Activated CD4-positive, CD25-positive, alpha-beta regulatory T cell treated with anti-CD3 and anti-CD28 coated beads, Interleukin-2, amount 50 U/mL, for 24 hours (primary cell): ENCODE measurements at regions not wholly inside any gene's neighbourhood (a gene's known extent, or its start where the extent isn't known, plus 50 kb on each side); places are given as distances from the start of the nearest gene placed in this dataset.
A peak's percentile ranks its signal among the peaks of the same experiment; 100 is the strongest.

ENCODE experiments used
- ATAC-seq, 2 donors: fragments of 150-1000 bp; cut with Tn5 transposase; one replicate each; pipeline ENCODE4 v1.10.0; 2021; ENCODE audit warnings: mild to moderate bottlenecking in 1 of 2, moderate library complexity in 1 of 2

DNA sequence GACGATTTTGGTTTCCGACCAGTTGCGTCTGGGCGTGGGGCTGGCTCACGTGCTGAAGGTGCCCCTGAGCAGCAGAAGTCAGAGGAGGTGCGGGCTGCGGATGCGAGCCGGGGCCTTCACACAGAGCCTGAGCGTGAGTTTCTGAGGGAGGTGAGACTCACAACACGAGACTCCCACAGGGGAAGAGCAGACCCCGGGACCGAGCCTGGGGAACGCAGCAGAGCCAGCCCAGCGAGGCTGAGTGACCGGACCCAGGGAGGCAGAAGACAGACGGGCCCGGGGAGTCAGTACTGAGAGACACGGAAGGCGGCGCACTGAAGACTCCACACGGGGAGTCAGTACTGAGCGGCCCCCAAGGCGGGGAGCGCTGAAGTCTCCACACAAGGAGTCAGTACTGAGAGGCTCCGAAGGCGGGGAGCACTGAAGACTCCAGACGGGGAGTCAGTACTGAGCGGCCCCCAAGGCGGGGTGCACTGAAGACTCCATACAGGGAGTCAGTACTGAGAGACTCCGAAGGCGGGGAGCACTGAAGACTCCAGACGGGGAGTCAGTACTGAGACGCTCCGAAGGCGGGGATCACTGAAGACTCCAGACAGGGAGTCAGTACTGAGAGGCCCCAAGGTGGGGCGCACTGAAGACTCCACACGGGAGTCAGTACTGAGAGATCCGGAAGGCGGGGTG lies 77.8 kb downstream of the DLL1 start:
- no peak for ATAC-seq

DNA sequence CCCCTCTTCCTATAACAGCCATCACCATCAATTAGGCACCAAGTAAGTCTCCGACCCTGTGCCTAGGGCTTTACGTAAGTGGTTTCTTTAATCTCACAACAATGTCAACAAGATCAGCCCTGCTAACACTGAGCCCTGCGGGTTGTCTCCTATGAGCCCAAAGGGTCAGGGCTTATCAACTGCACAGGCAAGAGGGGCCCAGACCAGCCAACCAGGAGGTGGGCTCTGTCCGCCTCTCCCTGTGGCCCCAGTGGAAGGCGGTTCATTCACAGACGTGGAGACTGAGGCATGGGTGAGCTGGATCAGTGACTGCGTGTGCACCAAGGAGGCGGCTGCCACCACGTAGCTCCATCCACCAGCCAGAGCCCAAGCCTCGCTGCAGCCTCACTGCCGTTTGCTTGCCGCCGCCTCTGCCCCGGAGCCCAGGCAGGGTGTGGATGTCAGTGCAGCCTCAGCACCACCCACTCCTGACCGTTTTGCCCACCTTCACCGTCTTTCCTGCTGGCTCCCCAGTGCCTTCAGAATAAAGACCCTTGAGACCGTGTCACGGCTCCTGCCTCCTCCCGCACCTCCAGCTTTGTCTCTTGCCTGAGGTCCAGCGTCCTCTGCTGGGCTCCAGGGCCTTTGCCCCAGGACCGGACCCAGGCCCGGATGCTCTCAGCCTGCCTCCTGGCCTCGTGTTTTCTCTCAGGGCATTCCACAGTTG lies 78.7 kb downstream of the DLL1 start:
- no peak for ATAC-seq

GRCh38 chr6:170211404-170212025 lies 79.4 kb downstream of the DLL1 start:
- ATAC-seq = no peak

DNA sequence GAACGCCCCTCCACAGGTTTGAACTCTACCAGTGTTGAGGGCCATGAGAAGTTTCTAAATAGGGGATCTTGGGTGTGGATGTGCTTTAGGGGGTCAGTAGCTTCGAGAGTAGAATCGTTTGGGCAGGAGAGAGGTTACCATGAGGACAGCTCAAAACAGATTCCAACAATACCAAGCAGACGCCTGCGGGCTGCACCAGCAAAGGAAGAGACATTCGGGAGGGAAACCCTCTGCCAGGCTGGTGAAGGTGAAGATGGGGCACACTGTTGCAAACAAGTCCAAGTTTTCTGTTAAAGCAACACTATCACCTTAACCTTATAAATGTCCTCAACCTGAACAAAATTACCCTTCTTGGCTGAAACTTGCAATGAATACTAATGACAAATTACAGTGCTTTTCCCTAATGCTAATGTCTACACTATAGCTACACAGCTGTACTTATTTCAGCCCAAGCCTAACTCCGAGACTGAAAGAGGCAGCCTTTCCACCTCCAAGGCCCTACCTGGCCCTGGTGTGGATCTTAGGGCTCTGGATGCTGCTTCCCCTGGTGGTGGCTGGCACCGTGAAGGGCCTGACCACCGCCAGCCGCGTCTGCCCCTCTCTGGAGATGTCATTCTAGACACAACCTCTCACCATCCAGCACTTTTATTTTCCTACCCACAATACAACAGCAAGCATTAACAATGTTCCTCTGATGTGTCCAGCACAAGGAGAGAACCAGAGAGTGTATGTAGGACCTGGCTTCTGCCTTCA lies 80.1 kb downstream of the DLL1 start:
- ATAC-seq = no peak

DNA sequence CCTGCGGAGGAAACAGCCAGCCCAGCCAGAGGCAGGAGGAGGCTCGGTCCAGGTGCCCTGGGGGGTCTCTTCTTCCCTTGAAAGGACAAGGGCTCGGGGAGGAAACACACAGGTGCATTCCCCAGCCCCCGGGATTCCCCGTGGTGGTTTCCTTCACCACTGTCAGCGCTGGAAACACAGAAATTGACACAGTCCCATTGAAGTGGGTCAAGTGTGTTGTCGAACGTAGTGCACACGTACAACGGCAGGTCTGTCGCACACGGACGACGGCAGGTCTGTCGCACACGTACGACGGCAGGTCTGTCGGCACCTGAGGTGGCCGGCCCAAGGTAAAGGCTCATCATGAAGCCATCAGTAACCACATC lies 80.9 kb downstream of the DLL1 start:
- no peak for ATAC-seq

- ATAC-seq = no peak
These were observed 81.4 kb downstream of the DLL1 start for GRCh38 chr6:170209354-170210025.

DNA sequence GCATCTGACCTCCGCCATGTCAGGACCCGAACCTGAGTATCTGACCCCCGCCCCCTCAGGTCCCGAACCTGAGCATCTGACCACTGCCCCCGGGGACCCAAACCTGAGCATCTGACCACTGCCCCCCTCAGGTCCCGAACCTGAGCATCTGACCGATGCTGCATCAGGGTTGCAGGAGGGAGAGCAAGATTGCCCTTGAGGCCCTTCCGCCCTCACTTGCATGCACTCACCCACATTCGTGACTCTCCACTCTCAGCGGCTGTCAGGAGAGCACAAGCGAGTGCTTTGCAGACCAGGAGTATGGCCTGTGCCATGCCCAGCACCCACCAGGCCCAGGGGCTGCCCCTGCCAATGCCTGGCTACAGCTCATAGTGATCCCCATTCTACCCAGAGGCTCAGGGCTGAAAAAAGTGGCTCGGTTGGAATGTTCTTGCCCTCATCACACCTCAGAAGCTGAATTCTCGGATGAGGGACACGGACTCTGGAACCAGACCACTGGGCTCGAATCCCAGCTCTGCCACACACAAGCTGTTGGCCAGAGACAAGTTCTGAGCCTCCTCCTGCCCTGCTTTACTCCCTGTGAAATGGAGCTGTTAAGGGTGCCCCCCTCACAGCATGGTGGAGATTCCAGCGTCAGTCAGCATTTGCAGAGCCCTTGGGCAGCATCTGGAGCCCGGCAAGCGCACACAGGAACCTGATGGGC lies 82.1 kb downstream of the DLL1 start:
- ATAC-seq = no peak

DNA sequence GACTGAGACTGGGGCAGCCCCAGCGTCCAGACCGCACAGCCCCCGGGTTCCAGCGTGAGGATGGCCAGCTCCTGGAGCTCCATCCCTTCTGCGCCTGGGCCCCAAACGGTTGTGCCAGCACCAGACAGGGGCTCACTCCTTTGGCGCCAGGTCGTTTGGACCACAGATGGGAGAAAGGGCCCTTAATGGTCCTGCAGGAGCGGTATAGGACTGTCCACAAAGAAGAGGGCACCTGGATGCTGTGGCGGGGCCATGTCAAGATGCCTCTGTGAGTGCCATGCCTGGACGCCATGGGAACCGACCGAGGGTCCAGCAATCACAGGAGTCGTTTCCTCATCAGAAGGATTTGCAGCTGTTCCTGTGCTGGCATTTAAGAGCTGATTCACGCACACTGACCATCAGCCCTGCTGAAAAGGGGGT lies 82.7 kb downstream of the DLL1 start:
- ATAC-seq = no peak

DNA sequence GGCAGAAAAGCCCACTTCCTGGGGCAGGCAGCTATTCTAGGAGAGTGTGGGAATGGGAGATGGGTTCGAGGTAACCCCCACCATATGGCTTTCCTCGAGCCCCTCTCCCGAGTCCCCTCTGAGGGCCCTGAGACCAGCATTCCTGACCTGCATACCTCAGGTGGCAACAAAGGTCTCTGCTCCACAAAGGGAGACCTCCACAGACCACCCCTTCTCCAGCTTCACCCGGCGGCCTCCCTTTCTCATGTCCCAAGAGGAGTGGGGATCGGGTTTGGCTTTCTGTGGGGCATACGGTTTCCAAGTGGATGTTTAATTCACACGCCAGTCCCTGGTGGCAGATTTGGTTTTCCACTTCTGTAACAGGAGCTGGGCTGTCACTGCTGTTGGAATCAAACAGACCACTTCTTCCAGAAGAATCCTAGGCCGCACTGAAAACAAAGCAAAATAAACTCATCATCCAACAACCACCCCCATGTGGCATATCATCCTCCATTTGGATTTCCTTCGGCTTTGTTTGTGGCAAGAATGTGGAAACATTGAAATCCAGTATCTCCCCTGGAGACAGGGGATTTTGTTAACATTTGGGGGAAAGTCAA lies 83.2 kb downstream of the DLL1 start:
- ATAC-seq = no peak

- no peak for ATAC-seq
These were observed 83.9 kb downstream of the DLL1 start for GRCh38 chr6:170206851-170207431.

DNA sequence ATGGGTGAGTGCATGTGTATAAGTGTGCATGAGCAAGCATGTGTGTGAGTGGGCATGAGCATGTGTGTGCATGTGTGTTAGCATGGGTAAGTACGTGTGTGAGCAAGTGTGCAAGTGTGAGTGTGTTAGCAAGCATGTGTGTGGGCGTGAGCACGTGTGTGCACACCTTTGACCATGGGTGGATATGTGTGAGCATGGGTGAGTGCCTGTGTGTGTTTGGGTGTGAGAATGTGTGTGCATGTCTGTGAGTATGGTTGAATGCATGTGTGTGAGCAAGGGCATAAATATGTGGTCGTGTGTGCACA lies 84.6 kb downstream of the DLL1 start:
- no peak for ATAC-seq

DNA sequence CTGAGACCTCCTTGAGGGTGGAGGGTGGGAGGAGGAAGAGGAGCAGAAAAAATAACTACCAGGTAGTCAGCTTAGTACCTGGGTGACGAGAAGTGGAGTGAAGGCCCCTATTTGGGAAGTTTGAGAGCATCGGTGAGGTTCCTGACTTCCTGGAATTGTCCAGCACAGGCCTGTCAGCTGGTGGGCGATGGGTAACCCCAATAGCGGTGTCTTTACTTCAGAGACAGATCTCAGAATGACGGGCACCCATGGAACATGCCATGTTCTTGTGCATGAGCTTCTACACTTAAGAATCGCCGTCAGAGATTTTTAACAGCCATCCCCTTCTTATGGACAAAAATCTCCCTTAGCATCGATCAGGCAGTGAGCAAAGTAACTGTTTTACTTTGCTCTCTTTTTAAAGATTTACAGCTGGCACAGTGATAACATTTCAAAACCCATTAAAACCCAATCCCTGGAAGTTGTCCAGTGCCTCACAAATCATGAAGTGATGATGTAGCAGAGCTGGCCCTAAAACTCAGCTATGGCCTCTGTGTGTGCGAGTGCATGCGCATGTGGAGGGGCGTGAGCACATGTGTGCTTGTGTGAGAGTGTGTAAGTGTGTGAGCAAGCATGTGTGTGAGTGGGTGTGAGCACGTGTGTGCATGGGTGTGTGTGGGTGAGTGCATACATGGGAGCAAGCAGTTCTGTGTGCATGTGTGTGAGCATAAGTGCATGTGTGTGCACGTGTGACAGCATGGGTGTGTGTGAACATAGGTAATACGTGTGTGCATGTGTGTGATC lies 85.2 kb downstream of the DLL1 start:
- ATAC-seq = peak in 1 of 2 donors; percentile 25

DNA sequence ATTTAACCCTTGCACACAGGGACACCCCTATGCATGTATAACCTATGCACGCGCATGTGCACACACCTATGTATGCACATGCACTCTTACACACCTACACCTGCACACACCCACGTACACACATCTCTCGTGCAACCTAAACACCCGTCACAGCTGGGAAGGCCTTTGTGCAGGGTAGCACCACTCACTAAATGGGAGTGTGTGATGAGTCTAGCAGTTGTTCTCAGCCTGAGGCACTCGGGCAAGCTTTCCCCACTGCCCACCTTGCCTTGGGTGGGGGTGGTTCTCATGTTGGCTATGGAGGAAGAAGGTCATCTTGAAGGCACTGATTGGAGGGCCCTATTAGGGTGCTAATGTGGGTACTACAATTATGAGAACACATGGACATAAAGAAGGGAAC lies 85.8 kb downstream of the DLL1 start:
- ATAC-seq = no peak

- ATAC-seq = no peak
These were observed 87.7 kb downstream of the DLL1 start for GRCh38 chr6:170203212-170203611.

DNA sequence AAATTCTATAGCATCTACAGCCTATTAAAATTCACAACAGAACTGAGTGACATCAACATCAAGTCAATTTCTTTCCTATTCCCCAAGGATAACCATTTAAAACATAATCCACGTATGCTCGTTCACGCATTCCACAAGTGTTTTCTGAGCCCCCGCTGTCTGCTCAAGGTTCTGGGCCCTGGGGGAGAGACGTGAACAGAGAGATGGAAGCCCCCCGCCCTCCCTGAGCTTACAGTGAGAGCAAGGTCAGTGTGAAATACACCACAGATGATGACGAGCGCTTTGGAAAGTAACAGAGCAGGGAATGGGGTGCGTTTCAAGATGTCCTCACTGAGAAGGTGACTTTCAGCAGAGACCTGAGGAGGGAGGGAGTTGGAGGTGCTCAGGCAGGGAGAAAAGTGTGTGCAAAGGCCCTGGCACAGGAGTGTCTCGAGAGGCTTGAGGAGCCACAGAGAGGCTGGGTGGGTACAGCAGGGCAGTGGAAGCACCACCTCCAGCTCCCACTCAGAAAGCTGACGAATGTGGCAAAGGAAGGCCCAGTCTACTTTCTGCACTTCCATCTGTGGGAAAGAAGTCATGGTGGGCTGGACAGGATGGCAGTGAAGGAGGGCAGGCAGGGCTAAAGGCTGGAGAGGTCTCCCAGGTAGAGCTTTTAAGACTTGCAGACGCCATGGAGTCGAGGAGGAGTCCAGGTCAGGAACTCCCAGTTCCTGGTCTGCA lies 88.3 kb downstream of the DLL1 start:
- ATAC-seq = no peak

- no peak for ATAC-seq
These were observed 89.5 kb downstream of the DLL1 start for GRCh38 chr6:170201361-170201760.

DNA sequence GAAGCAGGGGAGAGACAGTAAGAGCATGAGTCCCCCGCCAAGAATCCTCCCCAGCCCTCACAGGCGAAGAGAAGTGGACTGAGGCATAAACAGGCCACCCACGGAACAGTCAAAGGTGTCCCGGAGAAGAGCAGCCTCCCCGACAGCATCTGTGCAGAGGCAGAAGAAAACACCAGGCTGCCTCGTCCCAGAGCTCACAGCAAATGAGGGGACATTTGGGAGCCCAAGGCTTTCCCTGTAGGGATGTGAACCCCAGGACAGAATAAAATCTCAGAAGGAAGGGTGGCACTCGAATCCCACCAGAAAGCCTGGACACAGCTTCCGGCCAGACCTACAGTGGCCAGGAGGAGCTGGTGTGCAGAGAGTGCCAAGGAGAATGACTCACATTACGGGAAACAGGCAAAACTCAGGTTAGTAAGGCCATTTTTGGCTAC lies 90.4 kb downstream of the DLL1 start:
- ATAC-seq = no peak

DNA sequence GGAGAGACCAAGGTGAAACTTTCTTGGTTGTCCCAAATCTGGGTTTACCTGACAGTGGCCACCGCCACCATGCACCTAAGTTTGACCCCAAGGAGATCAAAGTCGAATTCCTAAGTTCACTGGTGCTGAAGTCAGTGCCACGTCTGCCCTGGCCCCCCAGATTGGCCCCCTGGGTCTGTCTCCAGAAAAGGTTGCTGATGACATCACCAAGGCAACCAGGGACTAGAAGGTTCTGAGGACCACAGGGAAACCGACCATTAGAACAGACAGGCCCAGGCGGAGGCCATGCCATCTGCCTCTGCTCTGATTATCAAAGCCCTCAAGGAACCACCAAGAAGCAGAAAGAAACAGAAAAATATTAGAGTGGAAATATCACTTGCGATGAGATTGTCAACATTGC lies 91.2 kb downstream of the DLL1 start:
- ATAC-seq = no peak

GRCh38 chr6:170198298-170198697 lies 92.6 kb downstream of the DLL1 start:
- ATAC-seq = no peak

GRCh38 chr6:170193326-170193821 lies 97.5 kb downstream of the DLL1 start:
- ATAC-seq = no peak
